HG02981 (cell line): ENCODE measurements at regions not wholly inside any gene's neighbourhood (a gene's known extent, or its start where the extent isn't known, plus 50 kb on each side); places are given as distances from the start of the nearest gene placed in this dataset.
"Not testable (repeated sequence)": the region's sequence is repeated elsewhere in the genome, so short reads cannot be mapped to it uniquely, and the experiment has no call there.

ENCODE experiments used
- ATAC-seq: cut with Tn5 transposase; IDR thresholded peaks from one replicate; pipeline ENCODE4 v1.9.1; 2021; ENCODE audit warnings: mild to moderate bottlenecking, moderate library complexity; ENCODE audit not compliant: unreplicated experiment

GRCh38 chr2:87258887-87259286 is 237.2 kb upstream of the PLGLB1 start:
- not testable (repeated sequence) for ATAC-seq

- ATAC-seq: not testable (repeated sequence)
These were observed 240.6 kb upstream of the PLGLB1 start for GRCh38 chr2:87262184-87262702.

DNA sequence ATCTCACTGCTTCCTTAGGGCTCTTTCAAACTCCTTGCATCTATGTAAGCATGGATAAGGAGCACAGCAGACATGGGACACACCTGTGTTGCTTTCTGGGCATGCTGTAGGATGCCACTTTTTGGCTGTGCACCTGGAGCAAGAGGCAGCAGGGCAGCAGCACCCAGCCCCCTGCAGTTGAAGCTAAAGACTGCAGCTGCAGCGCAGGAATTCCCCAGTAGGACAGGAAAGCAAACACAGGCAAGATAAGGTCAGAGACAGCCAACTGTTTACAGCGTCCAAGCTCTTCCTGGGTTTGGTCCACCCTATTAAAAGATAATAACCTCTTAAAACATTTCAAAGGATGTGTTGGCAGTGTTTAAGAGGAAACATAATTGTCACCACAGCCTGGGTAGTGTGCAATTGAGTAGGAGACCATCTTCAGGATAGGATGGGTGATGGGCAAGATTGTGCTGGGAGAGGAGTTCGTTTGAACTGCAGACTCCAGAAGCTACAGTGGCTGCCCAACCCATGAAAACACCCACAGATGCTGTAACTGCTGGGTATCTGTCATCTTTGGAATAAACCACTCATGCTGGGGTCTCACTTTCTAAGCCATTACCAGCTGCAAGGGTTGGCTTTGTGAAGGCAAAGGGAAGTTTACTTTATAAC is 242.3 kb upstream of the PLGLB1 start:
- ATAC-seq: not testable (repeated sequence)

- not testable (repeated sequence) for ATAC-seq
These were observed 253.5 kb upstream of the PLGLB1 start for GRCh38 chr2:87275192-87275591.

DNA sequence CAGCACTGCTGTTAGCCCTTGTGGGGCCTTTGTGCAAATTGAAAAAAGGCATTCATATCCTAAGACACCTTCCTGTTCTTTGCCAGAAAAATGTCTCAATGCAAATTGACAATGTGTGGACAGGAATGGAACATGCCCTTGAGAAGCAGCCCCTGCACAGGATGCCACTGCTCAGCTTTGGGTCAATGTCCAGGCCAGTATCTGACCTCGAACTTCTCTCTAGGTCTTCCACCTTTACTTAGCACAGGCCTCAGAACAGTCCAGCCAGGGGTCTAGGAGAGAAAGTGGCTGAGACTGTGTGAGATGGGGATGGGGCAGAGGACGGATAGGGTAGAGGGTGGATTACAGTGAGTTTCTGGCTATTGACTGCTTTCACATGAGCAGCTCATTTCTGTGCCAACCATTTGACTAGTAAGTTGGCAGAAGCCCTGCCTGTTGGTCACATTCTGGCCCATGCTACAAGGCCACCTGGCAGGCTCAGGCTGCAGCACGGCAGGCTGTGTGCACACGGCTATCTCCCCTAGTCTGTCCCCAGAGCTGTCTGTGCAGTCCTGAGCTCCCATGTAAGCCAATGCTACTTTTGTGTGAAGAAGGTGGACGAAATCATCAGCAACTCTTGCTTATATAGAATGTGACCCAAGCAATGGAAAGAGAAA is 254.5 kb upstream of the PLGLB1 start:
- ATAC-seq: not testable (repeated sequence)

DNA sequence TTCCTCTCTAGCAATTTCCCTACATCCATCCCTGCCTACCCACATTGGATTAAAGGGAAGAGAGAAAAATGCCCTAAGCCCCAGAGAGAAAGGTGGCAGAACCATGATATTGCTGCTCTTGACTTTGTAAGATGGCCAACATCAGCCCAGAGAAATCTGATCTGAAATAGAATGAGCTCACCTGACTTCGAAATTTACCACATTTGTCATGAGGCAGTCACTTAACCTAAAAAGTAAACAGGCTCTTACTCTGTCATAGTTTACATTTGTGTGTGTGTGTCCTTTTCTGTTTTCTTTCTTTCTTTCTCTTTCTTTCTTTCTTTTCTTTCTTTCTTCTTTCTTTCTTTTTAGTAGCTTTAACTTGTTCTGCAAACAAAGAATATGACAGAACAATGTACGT is 255.0 kb upstream of the PLGLB1 start:
- ATAC-seq: not testable (repeated sequence)

DNA sequence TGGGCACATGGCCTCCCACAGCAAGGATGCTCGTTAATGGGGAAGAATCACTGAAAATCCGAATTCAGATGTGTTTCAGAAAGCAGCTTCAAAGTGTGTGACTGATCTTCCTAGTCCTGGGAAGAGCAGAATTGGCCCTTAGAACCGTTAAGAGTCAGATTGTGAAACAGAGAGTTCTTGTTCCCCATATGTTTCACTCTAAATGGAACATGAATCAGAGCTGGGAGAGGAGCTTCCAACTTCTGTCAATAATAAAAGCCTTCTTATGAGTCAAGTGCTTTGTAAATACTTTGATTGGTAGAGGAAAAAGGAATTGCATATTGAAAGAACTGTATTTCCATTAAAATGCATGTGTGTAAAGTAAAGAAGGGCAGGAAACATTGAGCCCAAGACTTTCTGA is 256.1 kb upstream of the PLGLB1 start:
- ATAC-seq: not testable (repeated sequence)

- ATAC-seq: not testable (repeated sequence)
These were observed 259.1 kb upstream of the PLGLB1 start for GRCh38 chr2:87280596-87281355.

- ATAC-seq: not testable (repeated sequence)
These were observed 262.3 kb upstream of the PLGLB1 start for GRCh38 chr2:87283735-87284470.

DNA sequence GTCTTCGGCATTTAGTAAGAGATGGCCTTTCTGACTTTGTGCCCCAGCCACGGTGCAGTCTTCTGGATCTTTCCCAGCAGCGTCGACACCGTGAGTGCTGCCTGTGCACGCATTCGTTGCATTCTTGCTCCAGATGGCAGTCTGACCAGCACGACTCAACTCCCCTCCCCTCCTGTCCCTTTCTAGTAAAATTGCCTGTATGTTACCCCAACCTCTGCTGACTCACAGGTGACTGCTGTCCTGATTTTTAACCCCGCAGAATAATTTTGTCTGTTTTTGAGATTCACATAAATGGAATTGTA is 262.8 kb upstream of the PLGLB1 start:
- ATAC-seq: not testable (repeated sequence)

DNA sequence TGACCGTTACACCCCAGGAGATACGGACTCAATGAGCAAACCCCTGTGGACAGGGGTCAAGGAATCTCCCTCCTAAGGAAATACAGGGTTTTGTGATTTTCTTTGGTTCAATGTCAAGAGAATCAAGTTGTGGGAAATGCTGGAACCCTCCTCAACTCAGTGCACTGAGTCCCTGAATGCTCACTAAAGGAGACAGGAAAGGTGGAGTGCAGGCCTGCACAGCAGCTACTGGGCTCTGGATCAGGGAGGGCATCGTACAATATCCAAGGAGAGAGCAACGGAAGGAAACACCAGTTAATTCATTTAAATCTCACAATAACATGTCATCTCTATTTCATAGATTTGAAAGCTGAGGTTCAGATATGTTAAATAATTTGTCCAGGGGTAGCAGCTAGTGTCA is 263.5 kb upstream of the PLGLB1 start:
- ATAC-seq: not testable (repeated sequence)

DNA sequence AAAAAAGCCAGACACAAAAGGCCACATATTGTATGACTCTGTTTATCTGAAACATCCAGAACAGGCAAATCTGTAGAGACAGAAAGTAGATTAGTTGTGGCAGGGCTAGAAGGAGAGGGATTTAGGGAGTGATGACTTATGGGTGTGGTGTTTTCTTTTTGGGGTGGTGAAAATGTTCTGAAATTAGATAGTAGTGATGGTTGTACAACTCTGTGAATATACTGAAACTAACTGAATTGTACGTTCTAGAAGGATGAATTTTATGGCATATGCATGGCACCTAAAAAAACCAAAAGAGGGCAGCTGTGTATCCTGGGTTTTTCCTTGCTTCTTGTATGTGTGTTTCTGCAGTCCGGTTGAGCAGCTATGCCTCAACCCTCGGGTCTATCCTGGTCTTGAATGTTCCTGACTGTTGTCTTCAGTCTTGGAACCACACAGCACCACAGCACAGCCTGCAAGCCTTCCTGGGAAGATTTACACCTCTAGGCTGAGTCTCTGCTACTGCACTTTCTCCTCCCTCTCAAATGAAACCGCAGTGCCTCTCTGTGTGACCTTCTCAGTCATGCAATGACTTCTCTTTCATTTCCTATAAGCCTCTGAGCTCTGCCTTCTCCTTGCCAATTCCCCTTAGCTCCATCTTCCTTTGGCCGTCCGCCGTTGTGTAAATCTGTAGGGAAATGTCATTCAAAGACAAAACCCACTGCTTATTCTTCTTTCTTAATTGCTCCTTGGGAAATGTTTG is 269.1 kb upstream of the PLGLB1 start:
- ATAC-seq: peak; percentile 67

DNA sequence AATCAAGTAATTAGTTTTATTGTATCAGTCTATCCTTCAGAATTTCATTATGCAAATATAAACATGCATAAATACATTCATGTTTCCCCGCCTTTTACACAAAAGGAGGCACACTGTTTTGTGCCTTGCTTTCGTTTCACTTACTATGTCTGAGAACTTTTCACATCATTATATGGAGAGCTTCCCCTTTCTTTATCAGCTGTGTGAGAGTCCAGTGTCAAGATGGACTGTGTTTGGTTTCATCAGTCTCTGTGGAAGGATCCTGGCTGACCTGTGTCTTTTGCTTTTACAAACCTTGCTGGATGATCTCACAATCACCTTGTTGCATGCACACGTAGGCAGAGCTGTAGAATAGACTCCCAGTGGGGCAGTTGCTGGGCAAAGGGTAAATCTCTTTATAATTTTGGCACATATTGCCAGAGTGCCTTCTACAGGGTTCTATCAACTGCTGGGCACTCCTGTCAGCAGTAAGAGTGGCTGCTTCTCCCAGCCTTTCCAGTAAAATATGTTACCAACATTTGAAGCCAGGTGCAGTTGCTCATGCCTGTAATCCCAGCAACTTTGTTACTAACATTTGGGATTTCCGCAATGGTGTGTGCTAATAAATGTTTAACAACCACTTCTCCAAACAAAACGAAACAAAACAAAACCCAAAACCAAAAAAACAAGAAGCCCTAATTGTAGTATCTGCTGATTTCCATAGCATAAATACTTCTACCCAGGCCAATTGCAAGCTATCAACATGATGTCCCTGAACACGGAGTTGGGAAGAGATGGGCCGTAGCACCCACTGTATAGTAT is 270.0 kb upstream of the PLGLB1 start:
- ATAC-seq: not testable (repeated sequence)

GRCh38 chr2:87293931-87294594 is 272.4 kb upstream of the PLGLB1 start:
- ATAC-seq: not testable (repeated sequence)

DNA sequence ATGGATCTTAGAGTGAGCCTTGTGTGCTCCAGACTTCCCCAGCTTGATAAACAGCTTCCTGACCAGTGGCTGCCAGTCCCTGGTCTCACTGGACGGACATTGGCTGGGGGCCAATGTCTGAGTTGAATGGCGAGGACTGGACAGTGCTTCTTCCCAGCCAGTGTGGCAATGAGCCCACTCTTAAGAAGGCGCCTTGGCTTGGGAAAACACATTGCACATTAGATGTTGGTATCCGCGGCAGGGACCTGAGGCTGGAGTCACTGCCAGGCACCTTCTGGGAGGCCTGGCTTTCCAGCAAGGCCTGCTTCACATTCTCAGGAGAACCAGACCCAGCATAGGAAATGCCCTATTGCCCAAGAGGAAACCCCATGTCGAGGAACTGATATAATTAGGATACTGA is 273.5 kb upstream of the PLGLB1 start:
- ATAC-seq: not testable (repeated sequence)

DNA sequence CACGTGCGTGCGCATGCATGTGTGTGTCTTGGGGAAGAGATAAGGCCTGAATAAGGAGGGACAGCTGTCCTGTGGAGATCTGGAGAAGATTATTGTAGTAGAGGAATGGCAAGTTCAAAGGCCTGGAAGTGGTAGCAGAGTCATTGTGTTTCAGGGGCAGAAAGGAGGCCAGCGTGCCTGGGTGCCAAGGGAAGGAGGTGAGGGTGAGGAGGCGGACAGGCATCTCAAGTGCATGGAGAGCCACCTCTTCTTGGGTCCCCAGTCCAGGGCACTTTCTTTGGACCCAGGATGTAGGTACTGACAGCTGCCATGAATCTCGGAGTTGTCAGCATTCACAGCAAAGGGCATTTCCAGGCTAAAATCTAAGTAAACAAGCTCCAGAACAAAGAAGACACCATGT is 279.7 kb upstream of the PLGLB1 start:
- ATAC-seq: not testable (repeated sequence)

DNA sequence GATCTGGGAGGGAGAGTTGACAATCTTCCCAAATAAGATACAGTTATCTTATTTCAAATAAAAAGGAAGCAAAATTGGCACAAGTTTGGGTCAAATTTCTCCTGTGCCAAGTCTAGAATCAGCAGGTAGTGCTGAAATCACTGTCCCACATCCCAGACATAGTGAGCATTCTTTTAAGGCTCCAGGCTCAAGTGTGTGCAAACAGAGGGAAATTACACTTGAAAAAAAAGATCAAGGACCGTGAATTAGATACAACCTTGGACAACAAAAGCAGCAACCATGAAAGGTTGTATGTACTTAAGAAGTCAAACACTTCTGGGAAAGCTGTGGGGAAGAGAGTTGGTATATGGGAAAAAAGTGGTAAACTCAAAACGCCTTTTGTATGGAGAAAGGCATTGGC is 280.2 kb upstream of the PLGLB1 start:
- not testable (repeated sequence) for ATAC-seq

- ATAC-seq: not testable (repeated sequence)
These were observed 287.0 kb upstream of the PLGLB1 start for GRCh38 chr2:87308621-87309020.

- ATAC-seq: not testable (repeated sequence)
These were observed 288.1 kb upstream of the PLGLB1 start for GRCh38 chr2:87309785-87310184.
